ENCODE measurements at regions not wholly inside any gene's neighbourhood (a gene's known extent, or its start where the extent isn't known, plus 50 kb on each side); places are given as distances from the start of the nearest gene placed in this dataset.

DNA sequence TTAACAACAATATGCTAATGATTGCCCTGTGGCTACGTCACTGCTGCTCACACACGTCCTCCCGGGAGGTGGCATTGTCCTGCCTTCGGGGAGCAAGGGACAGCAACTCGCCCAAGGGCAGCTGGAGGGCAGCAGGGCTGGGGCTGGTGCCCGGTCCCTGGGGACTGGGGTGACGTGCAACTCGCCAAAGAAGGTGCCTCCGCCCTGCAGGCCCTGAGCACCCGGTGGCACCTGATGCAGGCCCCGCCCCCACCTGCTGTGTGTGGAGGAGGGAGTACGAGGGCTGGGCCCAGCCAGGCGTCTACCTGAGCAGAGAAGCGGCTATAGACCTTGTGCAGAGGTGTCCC is 64.8 kb upstream of the SLCO4A1 start:
- Histone ChIP-seq H3K27ac (ENCODE audit: low read depth, low read length) (no peak overlapping the region), H3K9me3 (ENCODE audit: control insufficient read depth in 5 of 5, low read length in 5 of 5) (no peaks in the 10 kb centered on the region), H3K4me1 (ENCODE audit: control insufficient read depth in 5 of 5, insufficient read depth in 5 of 5, low read length in 5 of 5) (no peaks in the 10 kb centered on the region), H3K36me3 (ENCODE audit: control insufficient read depth in 5 of 5, insufficient read depth in 5 of 5, low read length in 5 of 5) (no peaks in the 10 kb centered on the region), H3K27me3 (ENCODE audit: control insufficient read depth in 5 of 5, insufficient read depth in 4 of 5, low read length in 5 of 5) (peaks cover 51 to 91% (median 80%) of the 10 kb centered on the region in 5 donors), H3K4me3 (ENCODE audit: low read depth in 1 of 5, low read length in 5 of 5) (no peak overlapping the region), H3K9ac (ENCODE audit: low read length in 5 of 5) (no peak overlapping the region)

DNA sequence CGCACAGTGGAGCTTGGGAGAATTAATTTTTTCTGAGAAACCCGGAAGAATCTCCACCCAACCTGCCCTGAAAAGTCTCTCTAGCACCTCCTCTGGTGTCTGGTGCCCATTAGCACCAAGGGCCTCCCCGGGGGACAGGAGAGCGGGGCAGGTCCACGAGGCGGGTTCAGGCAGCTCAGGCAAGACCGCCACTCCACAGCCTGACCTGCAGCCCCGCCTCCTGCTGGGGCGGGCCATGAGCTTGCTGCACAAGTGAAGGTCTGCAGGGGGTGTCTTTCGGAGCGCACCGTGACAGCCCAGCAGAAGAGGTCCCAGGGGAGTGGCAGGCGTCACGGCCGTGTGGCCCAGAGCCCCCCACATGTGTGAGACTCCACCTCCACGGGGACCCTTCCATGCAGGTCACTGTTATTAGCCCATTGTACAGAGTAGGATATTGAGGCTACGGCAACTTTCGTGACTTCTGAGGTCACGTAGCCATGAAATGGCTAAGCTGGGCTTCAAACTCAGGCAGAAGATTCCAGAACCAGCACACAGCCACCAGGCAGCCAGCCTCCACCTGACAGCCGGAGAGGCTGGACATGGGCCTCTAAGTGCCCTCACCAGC is 63.9 kb upstream of the SLCO4A1 start:
- Histone ChIP-seq H3K36me3 (ENCODE audit: control insufficient read depth in 5 of 5, insufficient read depth in 5 of 5, low read length in 5 of 5) (no peaks in the 10 kb centered on the region), H3K27ac (ENCODE audit: low read depth, low read length) (no peak overlapping the region), H3K9me3 (ENCODE audit: control insufficient read depth in 5 of 5, low read length in 5 of 5) (no peaks in the 10 kb centered on the region), H3K9ac (ENCODE audit: low read length in 5 of 5) (no peak overlapping the region), H3K27me3 (ENCODE audit: control insufficient read depth in 5 of 5, insufficient read depth in 4 of 5, low read length in 5 of 5) (peaks cover 51 to 86% (median 76%) of the 10 kb centered on the region in 5 donors), H3K4me3 (ENCODE audit: low read depth in 1 of 5, low read length in 5 of 5) (no peak overlapping the region), H3K4me1 (ENCODE audit: control insufficient read depth in 5 of 5, insufficient read depth in 5 of 5, low read length in 5 of 5) (no peaks in the 10 kb centered on the region)

DNA sequence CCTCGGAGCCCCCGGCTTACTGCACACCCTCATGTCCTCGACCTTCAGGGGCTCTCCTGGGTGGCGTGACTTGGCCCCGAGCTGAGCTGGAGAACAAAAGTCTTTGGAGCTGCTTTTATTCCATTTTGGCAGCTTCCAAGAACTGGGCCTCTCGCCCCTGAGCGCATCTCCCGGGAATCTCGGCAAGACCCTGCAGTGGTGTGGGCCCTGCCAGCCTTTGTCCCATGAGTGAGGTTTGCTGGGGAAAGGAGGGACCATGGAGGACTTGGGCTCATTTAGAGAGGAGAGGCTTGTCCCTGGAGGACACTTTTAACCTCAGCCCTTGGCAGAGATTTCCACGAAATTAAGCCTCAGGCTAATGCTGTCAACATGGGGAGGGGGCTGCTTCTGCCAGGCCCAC is 62.3 kb upstream of the SLCO4A1 start:
- Histone ChIP-seq H3K9ac (ENCODE audit: low read length in 5 of 5) (no peak overlapping the region), H3K27ac (ENCODE audit: low read depth, low read length) (no peak overlapping the region), H3K4me3 (ENCODE audit: low read depth in 1 of 5, low read length in 5 of 5) (no peak overlapping the region), H3K27me3 (ENCODE audit: control insufficient read depth in 5 of 5, insufficient read depth in 4 of 5, low read length in 5 of 5) (peaks cover 48 to 82% (median 78%) of the 10 kb centered on the region in 5 donors), H3K4me1 (ENCODE audit: control insufficient read depth in 5 of 5, insufficient read depth in 5 of 5, low read length in 5 of 5) (no peaks in the 10 kb centered on the region), H3K36me3 (ENCODE audit: control insufficient read depth in 5 of 5, insufficient read depth in 5 of 5, low read length in 5 of 5) (no peaks in the 10 kb centered on the region), H3K9me3 (ENCODE audit: control insufficient read depth in 5 of 5, low read length in 5 of 5) (no peaks in the 10 kb centered on the region)

DNA sequence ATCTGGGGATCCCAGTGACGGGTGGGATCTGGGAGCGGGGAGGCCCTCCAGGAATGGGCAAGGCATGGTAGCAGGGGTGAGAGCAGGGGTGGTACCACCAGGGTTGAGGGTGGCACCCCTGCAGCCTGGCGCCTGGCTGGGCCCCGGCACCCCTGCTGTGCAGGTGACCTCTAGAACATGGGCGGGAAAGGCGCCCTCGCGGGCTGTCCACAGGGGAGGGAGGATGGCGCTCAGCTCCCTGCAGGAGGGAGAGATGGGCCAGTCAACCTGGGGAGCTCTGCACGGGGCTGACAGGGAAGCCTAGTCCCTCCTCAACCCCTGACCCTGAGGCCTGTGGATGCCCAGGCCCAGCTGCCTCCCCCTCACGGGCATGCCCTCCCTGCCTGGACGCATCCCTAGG is 61.6 kb upstream of the SLCO4A1 start:
- Histone ChIP-seq H3K9me3 (ENCODE audit: control insufficient read depth in 5 of 5, low read length in 5 of 5) (no peaks in the 10 kb centered on the region), H3K27me3 (ENCODE audit: control insufficient read depth in 5 of 5, insufficient read depth in 4 of 5, low read length in 5 of 5) (peaks cover 46 to 83% (median 76%) of the 10 kb centered on the region in 5 donors), H3K4me1 (ENCODE audit: control insufficient read depth in 5 of 5, insufficient read depth in 5 of 5, low read length in 5 of 5) (no peaks in the 10 kb centered on the region), H3K36me3 (ENCODE audit: control insufficient read depth in 5 of 5, insufficient read depth in 5 of 5, low read length in 5 of 5) (no peaks in the 10 kb centered on the region), H3K9ac (ENCODE audit: low read length in 5 of 5) (no peak overlapping the region), H3K27ac (ENCODE audit: low read depth, low read length) (no peak overlapping the region), H3K4me3 (ENCODE audit: low read depth in 1 of 5, low read length in 5 of 5) (no peak overlapping the region)

DNA sequence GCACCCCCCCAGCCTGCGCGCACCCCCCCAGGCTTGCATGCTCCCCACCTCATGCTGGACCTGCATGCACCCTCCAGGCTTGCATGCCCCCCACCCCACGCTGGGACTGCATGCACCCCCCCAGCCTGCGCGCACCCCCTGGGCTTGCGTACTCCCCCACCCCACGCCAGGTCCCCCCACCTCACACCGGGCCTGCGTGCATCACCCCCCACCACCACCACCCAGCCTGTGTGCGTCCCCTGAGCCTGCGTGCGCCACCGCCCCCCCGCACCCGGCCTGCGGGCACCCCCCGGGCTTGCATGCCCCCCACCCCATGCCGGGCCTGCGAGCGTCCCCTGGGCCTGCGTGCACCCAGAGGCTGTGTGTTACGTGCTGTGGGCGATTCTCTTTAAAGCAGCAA is 61.0 kb upstream of the SLCO4A1 start:
- peaks cover 40 to 81% (median 76%) of the 10 kb centered on the region in 5 donors for H3K27me3 ChIP-seq (ENCODE audit: control insufficient read depth in 5 of 5, insufficient read depth in 4 of 5, low read length in 5 of 5)
- H3K4me3 ChIP-seq (ENCODE audit: low read depth in 1 of 5, low read length in 5 of 5): no peak overlapping the region
- no peak overlapping the region for H3K27ac ChIP-seq (ENCODE audit: low read depth, low read length)
- no peaks in the 10 kb centered on the region for H3K9me3 ChIP-seq (ENCODE audit: control insufficient read depth in 5 of 5, low read length in 5 of 5)
- H3K4me1 ChIP-seq (ENCODE audit: control insufficient read depth in 5 of 5, insufficient read depth in 5 of 5, low read length in 5 of 5): no peaks in the 10 kb centered on the region
- no peaks in the 10 kb centered on the region for H3K36me3 ChIP-seq (ENCODE audit: control insufficient read depth in 5 of 5, insufficient read depth in 5 of 5, low read length in 5 of 5)
- H3K9ac ChIP-seq (ENCODE audit: low read length in 5 of 5): no peak overlapping the region

DNA sequence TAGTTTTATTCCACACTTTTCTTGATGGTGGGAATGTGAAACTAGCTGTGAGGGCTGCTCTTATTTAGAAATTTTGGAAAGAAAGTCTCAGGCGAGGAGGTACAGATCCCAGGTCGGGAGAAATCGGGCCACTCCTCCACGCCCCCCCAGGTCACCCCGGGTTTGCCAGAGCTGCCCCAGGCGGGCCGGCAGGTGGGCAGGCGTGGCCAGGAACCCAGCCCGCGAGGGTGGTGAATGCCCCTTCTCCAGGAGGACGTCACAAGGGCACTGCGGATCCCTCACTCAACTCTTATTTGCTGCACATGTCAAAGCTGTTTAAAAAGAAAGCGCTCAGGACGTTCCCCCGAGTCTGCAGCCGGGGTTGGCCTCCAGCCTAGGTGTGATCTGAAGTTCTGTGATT is 60.5 kb upstream of the SLCO4A1 start:
- no peak overlapping the region for H3K27ac ChIP-seq (ENCODE audit: low read depth, low read length)
- no peaks in the 10 kb centered on the region for H3K36me3 ChIP-seq (ENCODE audit: control insufficient read depth in 5 of 5, insufficient read depth in 5 of 5, low read length in 5 of 5)
- no peaks in the 10 kb centered on the region for H3K4me1 ChIP-seq (ENCODE audit: control insufficient read depth in 5 of 5, insufficient read depth in 5 of 5, low read length in 5 of 5)
- H3K4me3 ChIP-seq (ENCODE audit: low read depth in 1 of 5, low read length in 5 of 5): no peak overlapping the region
- no peak overlapping the region for H3K9ac ChIP-seq (ENCODE audit: low read length in 5 of 5)
- no peaks in the 10 kb centered on the region for H3K9me3 ChIP-seq (ENCODE audit: control insufficient read depth in 5 of 5, low read length in 5 of 5)
- H3K27me3 ChIP-seq (ENCODE audit: control insufficient read depth in 5 of 5, insufficient read depth in 4 of 5, low read length in 5 of 5): peaks cover 35 to 79% (median 71%) of the 10 kb centered on the region in 5 donors

DNA sequence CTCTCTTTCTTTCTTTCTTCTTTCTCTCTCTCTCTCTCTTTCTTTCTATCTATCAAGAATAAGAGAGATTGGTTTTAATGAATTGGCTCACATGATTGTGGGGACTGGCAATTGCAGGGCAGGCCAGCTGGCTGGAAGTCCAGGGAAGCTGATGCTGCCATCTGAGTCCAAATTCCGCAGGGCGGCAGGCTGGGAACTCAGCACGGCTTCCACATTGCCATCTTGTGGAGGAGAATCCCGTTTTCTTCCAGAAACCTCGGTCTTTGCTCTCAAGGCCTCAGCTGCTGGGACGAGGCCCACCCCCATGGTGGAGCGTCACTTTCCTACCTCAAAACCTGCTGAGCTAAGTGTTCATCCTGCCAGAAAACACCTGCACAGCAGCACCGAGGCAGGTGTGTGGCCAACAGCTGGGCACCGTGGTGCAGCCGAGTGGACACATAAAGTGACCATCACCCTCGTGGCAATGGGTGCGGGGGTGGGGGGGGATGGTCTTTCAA is 58.8 kb upstream of the SLCO4A1 start:
- H3K4me1 ChIP-seq (ENCODE audit: control insufficient read depth in 5 of 5, insufficient read depth in 5 of 5, low read length in 5 of 5): peaks cover 0 to under 1% (median 0%) of the 10 kb centered on the region in 5 donors
- no peaks in the 10 kb centered on the region for H3K36me3 ChIP-seq (ENCODE audit: control insufficient read depth in 5 of 5, insufficient read depth in 5 of 5, low read length in 5 of 5)
- H3K4me3 ChIP-seq (ENCODE audit: low read depth in 1 of 5, low read length in 5 of 5): no peak overlapping the region
- no peaks in the 10 kb centered on the region for H3K9me3 ChIP-seq (ENCODE audit: control insufficient read depth in 5 of 5, low read length in 5 of 5)
- no peak overlapping the region for H3K27ac ChIP-seq (ENCODE audit: low read depth, low read length)
- peaks cover 23 to 76% (median 68%) of the 10 kb centered on the region in 5 donors for H3K27me3 ChIP-seq (ENCODE audit: control insufficient read depth in 5 of 5, insufficient read depth in 4 of 5, low read length in 5 of 5)
- no peak overlapping the region for H3K9ac ChIP-seq (ENCODE audit: low read length in 5 of 5)

DNA sequence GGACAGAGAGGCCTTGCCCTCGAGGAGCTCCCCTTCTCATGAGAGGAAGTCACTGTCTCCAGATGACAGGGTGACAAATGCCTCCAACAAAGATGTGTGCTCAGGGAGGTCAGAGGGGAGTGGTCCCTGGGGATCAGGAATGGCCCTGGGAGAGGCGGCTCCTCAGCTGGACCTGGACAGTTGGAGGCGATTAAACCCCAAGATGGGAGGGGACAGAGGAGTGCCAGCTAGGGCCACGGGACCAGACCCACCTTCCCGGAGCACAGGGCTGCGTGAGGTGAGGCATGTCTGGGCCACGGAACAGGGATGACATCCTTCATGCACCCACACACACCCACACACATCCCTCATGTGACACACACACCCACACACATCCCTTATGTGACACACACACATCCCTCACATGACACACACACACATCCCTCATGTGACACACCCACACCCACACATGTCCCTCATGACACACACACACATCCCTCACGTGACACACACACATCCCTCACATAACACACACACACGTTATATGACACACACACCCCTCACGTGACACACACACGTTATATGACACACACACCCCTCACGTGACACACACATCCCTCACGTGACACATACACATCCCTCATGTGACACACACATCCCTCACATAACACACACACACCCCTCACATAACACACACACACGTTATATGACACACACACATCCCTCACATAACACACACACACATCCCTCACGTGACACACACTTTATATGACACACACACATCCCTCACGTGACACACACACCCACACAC is 57.4 kb upstream of the SLCO4A1 start:
- Histone ChIP-seq H3K9ac (ENCODE audit: low read length in 5 of 5) (no peak overlapping the region), H3K4me1 (ENCODE audit: control insufficient read depth in 5 of 5, insufficient read depth in 5 of 5, low read length in 5 of 5) (peaks cover 0 to 5% (median 0%) of the 10 kb centered on the region in 5 donors), H3K27me3 (ENCODE audit: control insufficient read depth in 5 of 5, insufficient read depth in 4 of 5, low read length in 5 of 5) (peaks cover 17 to 70% (median 69%) of the 10 kb centered on the region in 5 donors), H3K27ac (ENCODE audit: low read depth, low read length) (no peak overlapping the region), H3K4me3 (ENCODE audit: low read depth in 1 of 5, low read length in 5 of 5) (no peak overlapping the region), H3K36me3 (ENCODE audit: control insufficient read depth in 5 of 5, insufficient read depth in 5 of 5, low read length in 5 of 5) (no peaks in the 10 kb centered on the region), H3K9me3 (ENCODE audit: control insufficient read depth in 5 of 5, low read length in 5 of 5) (no peaks in the 10 kb centered on the region)

DNA sequence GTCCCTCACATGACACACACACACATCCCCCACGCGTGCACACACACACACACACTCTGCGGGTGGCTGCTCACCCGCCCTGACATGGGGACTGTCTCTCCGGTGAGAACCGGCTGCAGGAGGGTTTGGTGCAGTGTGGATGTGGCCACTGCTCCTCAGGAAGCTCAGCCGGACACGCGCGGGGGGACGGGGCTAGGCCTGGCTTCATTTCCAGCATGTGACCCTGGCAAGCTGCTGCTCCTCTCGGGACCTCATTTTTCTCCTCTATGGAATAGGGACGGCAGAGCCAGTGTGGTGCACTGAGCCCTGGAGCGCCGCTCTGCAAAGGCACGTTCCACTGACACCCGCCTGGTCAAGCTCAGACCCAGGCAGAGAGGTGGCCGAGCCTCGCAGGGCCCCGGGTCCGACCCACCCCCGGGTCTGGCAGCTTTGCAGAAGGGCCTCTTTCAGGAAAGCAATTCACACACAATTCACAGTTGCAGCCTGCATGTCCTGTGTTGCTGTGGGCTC is 56.8 kb upstream of the SLCO4A1 start:
- Histone ChIP-seq H3K27ac (ENCODE audit: low read depth, low read length) (no peak overlapping the region), H3K36me3 (ENCODE audit: control insufficient read depth in 5 of 5, insufficient read depth in 5 of 5, low read length in 5 of 5) (no peaks in the 10 kb centered on the region), H3K4me3 (ENCODE audit: low read depth in 1 of 5, low read length in 5 of 5) (no peak overlapping the region), H3K4me1 (ENCODE audit: control insufficient read depth in 5 of 5, insufficient read depth in 5 of 5, low read length in 5 of 5) (peaks cover 0 to 8% (median 5%) of the 10 kb centered on the region in 5 donors), H3K9ac (ENCODE audit: low read length in 5 of 5) (no peak overlapping the region), H3K27me3 (ENCODE audit: control insufficient read depth in 5 of 5, insufficient read depth in 4 of 5, low read length in 5 of 5) (peaks cover 14 to 66% (median 62%) of the 10 kb centered on the region in 5 donors), H3K9me3 (ENCODE audit: control insufficient read depth in 5 of 5, low read length in 5 of 5) (no peaks in the 10 kb centered on the region)

DNA sequence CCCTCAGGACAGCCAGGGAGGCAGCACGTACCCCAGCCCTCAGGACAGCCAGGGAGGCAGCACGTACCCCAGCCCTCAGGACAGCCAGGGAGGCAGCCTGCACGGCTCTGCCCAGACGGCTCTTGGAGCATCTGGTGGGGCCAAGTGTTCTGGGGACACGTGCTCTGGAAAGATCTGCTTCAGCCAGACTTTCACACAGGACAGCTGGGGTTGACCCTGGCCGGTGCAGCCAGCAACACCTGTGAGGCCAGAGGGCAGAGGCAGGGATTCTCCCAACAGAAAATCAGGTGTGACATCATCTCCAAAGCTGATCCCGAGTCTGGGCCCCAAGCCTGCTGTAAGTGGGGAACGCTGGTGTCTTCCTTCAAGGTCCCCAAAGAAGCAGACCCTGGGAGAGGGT is 55.5 kb upstream of the SLCO4A1 start:
- H3K4me3 ChIP-seq (ENCODE audit: low read depth in 1 of 5, low read length in 5 of 5): no peak overlapping the region
- H3K4me1 ChIP-seq (ENCODE audit: control insufficient read depth in 5 of 5, insufficient read depth in 5 of 5, low read length in 5 of 5): peaks cover 0 to 12% (median 5%) of the 10 kb centered on the region in 5 donors
- H3K9ac ChIP-seq (ENCODE audit: low read length in 5 of 5): no peak overlapping the region
- H3K27me3 ChIP-seq (ENCODE audit: control insufficient read depth in 5 of 5, insufficient read depth in 4 of 5, low read length in 5 of 5): peaks cover 13 to 65% (median 54%) of the 10 kb centered on the region in 5 donors
- no peak overlapping the region for H3K27ac ChIP-seq (ENCODE audit: low read depth, low read length)
- H3K9me3 ChIP-seq (ENCODE audit: control insufficient read depth in 5 of 5, low read length in 5 of 5): no peaks in the 10 kb centered on the region
- H3K36me3 ChIP-seq (ENCODE audit: control insufficient read depth in 5 of 5, insufficient read depth in 5 of 5, low read length in 5 of 5): no peaks in the 10 kb centered on the region

All from subcutaneous abdominal adipose tissue (tissue), 5 donors.